ENCODE measurements at regions not wholly inside any gene's neighbourhood (a gene's known extent, or its start where the extent isn't known, plus 50 kb on each side); places are given as distances from the start of the nearest gene placed in this dataset.
"Not testable (repeated sequence)": the region's sequence is repeated elsewhere in the genome, so short reads cannot be mapped to it uniquely, and the experiment has no call there.

DNA sequence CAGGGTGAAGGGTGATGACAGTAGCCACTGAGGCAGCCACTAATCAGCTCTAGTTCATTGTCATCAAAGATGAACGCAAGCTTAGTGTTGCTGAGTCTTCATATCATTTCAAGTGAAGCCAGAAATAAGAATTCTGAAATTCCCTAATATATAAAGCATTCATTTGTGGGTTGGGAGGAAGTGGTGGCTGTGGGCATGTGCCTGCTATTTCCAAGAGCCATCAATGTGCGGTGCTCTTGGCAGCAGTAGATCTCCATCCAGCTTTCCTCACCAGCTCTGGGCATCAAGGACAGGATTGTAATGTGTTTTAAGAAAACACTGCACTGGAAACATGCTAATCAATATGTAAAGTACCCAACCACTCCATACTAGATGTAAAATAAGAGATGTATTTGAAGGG is 202.5 kb upstream of the AHR start:
- DNase-seq = no peak

GRCh38 chr7:17097668-17098297 is 200.7 kb upstream of the AHR start:
- DNase-seq = no peak

- DNase-seq = no peak
These were observed 199.9 kb upstream of the AHR start for GRCh38 chr7:17098515-17098914.

DNA sequence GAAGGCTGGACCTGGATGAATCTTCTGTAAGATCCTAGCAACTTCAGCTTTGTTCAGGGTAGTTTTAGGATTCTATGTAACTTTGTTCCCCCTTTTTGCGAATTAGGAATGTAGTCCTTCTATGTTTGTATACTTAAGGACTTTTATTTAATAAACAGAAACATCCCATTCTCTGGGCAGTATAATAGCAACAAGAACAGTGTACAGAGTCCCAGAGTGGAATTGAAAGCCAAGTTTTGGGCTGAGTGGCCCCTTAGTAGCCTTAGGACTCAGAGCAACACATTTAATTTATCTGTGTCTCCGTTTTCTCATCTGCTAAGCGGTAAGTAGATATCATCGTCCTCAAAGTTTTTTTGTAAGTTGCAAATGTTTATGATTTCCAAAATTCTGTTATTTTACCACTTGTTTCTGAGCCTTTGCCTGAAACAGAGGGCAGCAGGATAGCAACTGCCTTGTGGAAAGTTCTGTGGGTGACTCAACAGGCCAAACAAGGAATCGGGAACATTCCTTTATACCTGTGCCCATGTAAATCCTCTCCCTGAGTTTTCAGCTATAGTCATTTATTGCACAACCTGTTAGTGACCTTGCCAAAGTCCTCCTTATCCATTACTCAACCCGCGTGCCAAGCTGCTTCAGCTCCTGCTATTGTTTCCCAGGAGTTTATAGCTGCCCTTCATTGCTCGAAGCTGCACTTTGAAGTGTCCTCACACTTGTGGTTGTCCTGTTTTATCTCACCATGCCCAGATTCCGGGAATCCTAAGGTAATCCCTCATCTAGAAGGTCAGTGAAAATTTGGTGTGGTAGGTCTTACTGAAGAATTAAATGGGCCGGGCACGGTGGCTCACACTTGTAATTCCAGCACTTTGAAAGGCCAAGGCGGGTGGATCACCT is 199.1 kb upstream of the AHR start:
- no peak for DNase-seq

- not testable (repeated sequence) for DNase-seq
These were observed 198.4 kb upstream of the AHR start for GRCh38 chr7:17099974-17100509.

DNA sequence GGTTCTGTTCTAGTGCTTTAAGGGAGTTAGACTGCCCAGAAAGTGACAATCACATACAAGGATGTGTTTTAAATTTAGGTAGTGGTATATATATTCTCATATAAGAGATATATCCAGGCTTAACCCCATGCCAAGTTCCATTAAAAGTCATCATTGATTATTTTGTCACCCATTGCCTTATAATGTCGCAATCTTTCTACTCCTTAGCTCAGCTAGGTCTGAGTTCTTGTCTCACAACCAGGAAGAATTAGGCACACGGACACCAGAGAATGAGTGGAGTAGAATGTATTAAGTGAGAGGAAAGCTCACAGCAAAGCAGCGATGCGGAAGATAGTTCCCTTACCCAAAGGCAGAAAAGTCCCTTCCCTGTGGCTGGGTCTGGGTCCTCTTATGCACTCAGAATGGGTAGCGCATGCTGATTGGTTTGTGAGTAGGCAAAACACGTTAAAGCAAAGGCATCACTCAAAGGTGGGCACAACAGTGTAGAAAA is 197.2 kb upstream of the AHR start:
- DNase-seq = no peak

GRCh38 chr7:17103170-17103569 is 195.3 kb upstream of the AHR start:
- DNase-seq = no peak

GRCh38 chr7:17103984-17104383 is 194.5 kb upstream of the AHR start:
- DNase-seq = no peak

- no peak for DNase-seq
These were observed 194.0 kb upstream of the AHR start for GRCh38 chr7:17104419-17104818.

DNA sequence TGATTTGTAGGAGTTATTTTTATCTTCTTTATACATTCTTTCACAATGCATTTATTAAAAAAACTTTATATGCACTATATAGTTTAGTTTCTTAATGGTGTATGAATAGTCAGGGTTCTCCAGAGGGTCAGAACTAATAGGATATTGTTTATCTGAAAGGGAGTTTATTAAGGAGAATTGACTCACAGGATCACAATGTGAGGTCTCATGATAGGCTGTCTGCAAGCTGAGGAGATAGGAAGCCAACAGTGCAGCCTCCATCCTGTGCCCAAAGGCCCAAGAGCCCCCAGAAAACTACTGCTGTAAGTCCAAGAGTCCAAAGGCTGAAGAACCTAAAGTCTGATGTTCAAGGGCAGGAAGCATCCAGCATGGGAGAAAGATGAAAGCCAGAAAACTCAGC is 192.8 kb upstream of the AHR start:
- no peak for DNase-seq

- no peak for DNase-seq
These were observed 190.3 kb upstream of the AHR start for GRCh38 chr7:17108049-17108584.

GRCh38 chr7:17109020-17109419 is 189.4 kb upstream of the AHR start:
- no peak for DNase-seq

- DNase-seq = not testable (repeated sequence)
These were observed 184.7 kb upstream of the AHR start for GRCh38 chr7:17113770-17114169.

DNA sequence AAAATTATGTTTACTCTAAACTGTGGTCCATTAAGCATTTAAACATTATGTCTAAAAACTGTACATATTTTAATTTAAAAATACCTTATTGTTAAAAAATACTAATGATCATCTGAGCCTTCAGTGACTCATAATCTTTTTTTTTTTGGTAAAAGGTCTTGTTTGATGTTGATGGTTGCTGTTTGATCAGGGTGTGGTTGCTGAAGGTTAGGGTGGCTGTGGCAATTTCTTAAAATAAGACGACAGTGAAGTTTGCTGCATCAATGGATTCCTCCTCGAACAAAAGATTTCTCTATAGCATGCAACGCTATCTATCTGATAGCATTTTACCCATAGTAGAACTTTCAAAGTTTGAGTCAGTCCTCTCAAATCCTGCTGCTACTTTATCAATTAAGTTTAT is 180.0 kb upstream of the AHR start:
- no peak for DNase-seq

DNA sequence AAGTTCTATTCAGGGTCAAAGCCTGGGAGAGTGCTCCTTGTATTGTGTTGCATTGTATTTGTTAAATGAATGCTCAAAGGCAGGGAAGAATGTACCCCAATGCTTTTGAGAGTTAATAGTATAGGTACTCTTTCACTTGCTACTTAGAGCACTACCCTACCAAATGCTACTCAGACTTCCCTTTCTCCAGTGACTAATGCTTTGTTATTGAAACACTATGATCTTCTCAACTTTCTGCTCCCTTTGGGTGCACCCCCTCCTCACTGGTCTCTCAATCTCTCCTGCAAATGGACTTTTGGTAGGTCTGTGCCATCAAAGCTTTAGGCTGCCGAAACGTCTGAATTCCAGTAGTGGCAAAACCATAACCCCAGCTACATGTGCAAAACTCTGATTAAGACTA is 177.7 kb upstream of the AHR start:
- DNase-seq = no peak

GRCh38 chr7:17121671-17122070 is 176.8 kb upstream of the AHR start:
- no peak for DNase-seq

DNA sequence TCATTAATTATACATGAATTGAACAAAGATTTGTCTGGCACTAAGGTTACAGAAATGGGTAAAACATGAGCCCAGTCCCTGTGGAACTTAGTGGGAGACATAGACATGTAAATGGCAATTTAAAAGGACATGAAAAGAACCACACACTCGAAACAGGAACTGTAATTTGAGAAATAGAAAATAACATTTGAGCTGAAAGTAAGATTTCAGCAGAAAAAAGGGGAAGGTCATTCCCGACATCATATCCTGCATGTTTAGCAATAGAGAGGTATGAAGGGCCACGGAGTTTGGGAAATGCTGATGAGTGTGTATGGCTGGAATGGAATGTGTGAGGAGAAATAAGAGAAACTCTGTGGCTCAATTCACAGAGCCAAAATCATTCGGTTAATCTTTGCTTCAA is 175.4 kb upstream of the AHR start:
- DNase-seq = no peak

DNA sequence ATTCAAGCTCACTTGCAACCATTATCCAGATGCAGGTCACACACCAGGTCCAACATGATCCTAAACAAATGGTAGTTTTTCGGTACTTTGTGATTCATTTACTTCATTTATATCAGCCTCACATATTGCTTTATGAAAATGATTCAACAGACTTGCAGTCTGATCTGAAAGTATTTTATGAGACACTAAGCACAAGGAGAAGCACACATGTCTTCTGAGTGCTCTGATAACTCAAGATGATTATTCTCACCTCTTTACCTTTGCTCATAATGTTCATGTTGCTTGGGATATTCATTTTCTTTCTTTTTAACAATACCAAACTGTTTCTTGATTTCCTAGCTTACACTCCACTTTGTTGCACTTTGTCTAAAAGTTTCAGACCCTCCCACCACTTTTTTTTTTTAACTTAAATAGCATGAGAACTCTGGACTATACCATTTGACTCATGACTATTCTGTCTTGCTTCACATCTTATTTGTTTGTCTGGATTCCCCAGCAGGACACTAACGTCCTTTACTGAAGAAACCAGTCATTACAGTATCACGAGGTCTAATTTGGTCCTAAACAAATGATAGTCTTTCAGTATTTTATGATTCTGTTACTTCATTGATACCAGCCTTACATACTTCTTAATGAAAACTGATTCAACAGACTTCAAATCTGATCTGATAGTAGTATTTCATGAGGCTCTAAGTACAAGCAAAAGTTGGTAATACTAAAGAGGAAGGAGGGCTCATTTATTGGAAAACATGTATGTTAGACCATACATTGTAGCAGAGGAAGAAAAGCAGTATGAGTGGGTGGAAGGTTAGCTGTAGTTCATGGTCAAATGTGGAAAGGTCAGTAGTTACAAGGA is 171.8 kb upstream of the AHR start:
- no peak for DNase-seq

DNA sequence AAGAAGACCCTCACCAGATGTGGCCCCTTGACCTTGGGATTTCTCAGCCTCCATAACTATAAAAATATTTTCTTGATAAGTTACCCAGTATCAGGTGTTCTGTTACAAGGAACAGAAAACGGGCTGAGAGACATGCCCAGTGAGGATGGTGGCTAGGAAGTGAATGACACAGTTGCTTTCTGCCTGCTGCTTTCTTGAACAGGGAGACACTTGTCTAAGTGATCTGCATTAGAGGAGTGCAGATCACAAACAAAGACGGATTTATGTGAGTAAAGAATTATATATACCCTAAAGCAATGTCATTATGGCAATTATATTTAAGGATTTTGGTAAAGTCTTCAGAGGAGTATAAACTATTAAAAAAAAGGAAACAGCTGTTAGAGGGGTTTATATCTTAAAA is 169.2 kb upstream of the AHR start:
- no peak for DNase-seq

GRCh38 chr7:17130281-17131059 is 168.0 kb upstream of the AHR start:
- DNase-seq = no peak

DNA sequence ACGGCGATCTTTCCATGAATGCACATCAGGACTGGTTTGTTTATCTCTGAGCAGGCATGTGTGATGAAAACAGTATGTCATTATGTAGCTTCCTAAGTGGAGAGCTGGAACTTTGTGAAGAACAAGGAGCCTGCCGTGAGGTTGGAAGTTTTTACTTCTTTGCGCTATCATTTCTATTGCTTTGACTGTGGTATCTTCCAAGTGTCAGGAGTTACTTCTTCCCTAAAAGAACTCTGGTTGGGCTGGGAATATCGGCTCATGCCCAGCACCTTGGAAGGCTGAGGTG is 167.4 kb upstream of the AHR start:
- DNase-seq = no peak

DNA sequence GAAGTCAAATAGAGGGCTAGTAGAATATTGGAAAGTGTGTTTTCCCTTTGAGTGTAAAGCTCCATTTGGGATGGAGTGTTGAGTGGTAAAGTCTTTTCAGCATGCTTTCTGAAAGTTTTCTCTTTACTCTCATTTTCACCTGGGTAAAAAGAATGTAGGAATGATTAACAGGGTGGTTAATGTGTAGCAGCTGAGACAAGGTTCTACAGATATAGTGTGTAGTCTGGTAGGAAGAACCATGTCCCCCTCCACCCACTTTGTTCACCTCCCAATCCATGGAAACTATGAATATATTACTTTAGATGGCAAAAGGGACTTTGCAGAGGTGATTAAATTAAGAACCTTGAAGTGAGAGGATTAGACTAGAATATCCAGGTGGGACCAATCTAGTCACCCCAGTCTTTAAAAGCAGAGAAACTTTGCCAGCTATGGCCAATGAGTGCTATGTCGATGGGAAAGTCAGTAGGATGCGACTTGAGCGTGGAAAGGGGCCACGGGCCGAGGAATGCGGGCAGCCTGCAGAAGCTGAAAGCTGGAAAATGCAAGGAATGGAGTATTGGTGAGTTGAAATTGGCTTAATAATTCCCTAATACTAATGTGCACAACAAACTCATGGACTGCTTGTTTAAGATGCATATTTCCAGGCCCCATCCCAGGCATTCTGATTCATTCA is 166.3 kb upstream of the AHR start:
- DNase-seq = no peak

All from activated T-cell treated with anti-CD3 and anti-CD28 coated beads, Interleukin-2, amount 50 U/mL, for 1 hour (primary cell).